Epithelial cell of proximal tubule (primary cell): ENCODE measurements at regions not wholly inside any gene's neighbourhood (a gene's known extent, or its start where the extent isn't known, plus 50 kb on each side); places are given as distances from the start of the nearest gene placed in this dataset.

Experiments
- DNase-seq: peaks from one replicate; pipeline ENCODE4 v3.0.0-alpha.2; 2011; ENCODE audit warnings: low read depth
- H3K4me3 ChIP-seq: 2 replicates; pipeline ENCODE4 v1.5.1; 2011; ENCODE audit warnings: low read depth, mild to moderate bottlenecking, low read length
- CTCF ChIP-seq: conservative IDR thresholded peaks from 2 replicates; pipeline ENCODE4 v1.5.1; 2012; ENCODE audit warnings: low read depth, mild to moderate bottlenecking, low read length

- no peak for DNase-seq
- TF ChIP-seq CTCF, result no peak
- H3K4me3 ChIP-seq, result no peak overlapping the region
Measured at GRCh38 chr14:83566567-83566966, 1963.4 kb upstream of the FLRT2 start.

DNA sequence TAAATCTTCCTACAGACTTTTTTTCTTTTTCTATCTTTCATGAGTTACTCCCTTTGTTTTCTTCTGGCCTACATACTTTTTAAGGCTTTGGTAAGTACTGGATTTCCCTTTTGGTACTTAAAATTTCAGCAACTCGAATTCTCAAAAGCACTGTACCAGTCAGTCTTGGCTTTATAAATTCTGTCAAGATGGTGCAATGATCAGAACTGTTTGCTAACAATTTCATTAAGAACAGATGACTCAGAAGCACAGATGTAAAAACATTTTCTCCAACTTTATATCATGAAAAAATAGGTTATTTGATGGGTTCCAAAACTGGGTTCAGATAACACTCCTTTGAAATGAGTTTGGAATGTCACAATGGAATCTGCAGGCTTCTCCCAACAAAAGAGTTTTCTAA lies 1961.8 kb upstream of the FLRT2 start:
- no peak for DNase-seq
- H3K4me3 ChIP-seq, result no peak overlapping the region
- TF ChIP-seq CTCF, result no peak

GRCh38 chr14:83575301-83575700 lies 1954.6 kb upstream of the FLRT2 start:
- no peak for DNase-seq
- H3K4me3 ChIP-seq, result no peak overlapping the region
- TF ChIP-seq CTCF, result no peak

DNA sequence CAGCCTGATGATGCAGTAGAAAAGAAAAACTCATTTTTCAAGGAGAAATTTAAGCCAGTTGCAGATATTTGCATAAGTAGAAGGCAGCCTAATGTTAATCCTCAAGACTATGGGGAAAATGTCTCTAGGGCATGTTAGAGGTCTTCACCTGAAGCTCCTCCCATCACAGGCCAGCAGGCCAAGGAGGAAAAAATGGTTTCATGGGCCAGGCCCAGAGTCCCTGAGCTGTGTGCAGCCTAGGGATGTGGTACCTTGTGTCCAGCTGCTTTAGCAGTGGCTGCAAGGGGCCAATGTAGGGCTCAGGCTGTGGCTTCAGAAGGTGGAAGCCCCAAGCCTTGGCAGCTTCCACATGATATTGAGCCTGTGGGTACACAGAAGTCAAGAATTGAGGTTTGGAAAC lies 1946.7 kb upstream of the FLRT2 start:
- DNase-seq, result no peak
- TF ChIP-seq CTCF, result no peak
- no peak overlapping the region for H3K4me3 ChIP-seq

GRCh38 chr14:83594874-83595273 lies 1935.1 kb upstream of the FLRT2 start:
- TF ChIP-seq CTCF, result no peak
- no peak for DNase-seq

DNA sequence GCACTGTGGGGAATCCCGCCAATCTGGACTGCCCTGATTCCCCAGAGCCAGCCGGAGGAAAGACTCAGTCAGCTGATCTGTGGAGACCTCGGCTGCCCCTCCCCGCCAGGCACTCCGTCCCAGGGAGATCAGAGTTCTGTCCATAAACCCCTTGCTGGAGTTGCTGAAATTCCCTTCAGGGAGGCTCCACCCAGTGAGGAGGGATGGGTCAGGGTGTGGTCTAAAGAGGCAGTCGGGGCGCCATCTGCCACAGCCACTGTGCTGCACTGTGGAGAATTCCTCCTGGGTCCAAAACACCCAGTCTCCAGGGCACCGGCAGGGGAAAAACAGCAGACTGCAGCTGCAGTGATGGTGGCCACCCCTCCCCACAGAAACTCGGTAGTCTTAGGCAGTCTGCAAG lies 1922.3 kb upstream of the FLRT2 start:
- TF ChIP-seq CTCF, result no peak
- no peak for DNase-seq
- no peak overlapping the region for H3K4me3 ChIP-seq

More at GRCh38 chr14:83594874-83595273, 1935.1 kb upstream of the FLRT2 start:
- H3K4me3 ChIP-seq, result no peak overlapping the region

- TF ChIP-seq CTCF, result no peak
- H3K4me3 ChIP-seq, result no peak overlapping the region
- DNase-seq, result no peak
Measured at GRCh38 chr14:83611491-83611890, 1918.5 kb upstream of the FLRT2 start.
